ENCODE measurements at regions not wholly inside any gene's neighbourhood (a gene's known extent, or its start where the extent isn't known, plus 50 kb on each side); places are given as distances from the start of the nearest gene placed in this dataset.

GRCh38 chr5:68465133-68465532, 249.6 kb downstream of the PIK3R1 start:
- no peak for TF ChIP-seq CTCF (IDR thresholded peaks at IDR 0.05)
- TF ChIP-seq EZH2 (IDR thresholded peaks at IDR 0.05; ENCODE audit: borderline replicate concordance, insufficient read depth, low read depth, low read length, poor library complexity, severe bottlenecking): no peak
